Esophagus squamous epithelium (tissue), 4 donors: ENCODE measurements at regions not wholly inside any gene's neighbourhood (a gene's known extent, or its start where the extent isn't known, plus 50 kb on each side); places are given as distances from the start of the nearest gene placed in this dataset.

ENCODE experiments used
- CTCF ChIP-seq, 6 experiments: fragments of 450-650 bp in 4 of 6; fragments of 200-600 bp in 2 of 6; sonication (generic) in 2 of 6; IDR thresholded peaks; one replicate each; pipeline ENCODE4 v1.5.1; 2016 to 2019; ENCODE audit warnings: antibody characterized with exemption in 6 of 6, mild to moderate bottlenecking in 4 of 6, moderate library complexity in 4 of 6
- POLR2A ChIP-seq, 4 donors: fragments of 450-650 bp; IDR thresholded peaks; one replicate each; pipeline ENCODE4 v1.6.1; 2017; ENCODE audit warnings: antibody characterized with exemption in 4 of 4, mild to moderate bottlenecking in 4 of 4, moderate library complexity in 3 of 4

GRCh38 chr5:162282191-162282590, 214.6 kb downstream of the GABRG2 start:
- TF ChIP-seq CTCF (IDR thresholded peaks at IDR 0.05) (no peak), POLR2A (IDR thresholded peaks at IDR 0.05) (no peak)
